G401 (cell line): ENCODE measurements at regions not wholly inside any gene's neighbourhood (a gene's known extent, or its start where the extent isn't known, plus 50 kb on each side); places are given as distances from the start of the nearest gene placed in this dataset.
A peak's percentile ranks its signal among the peaks of the same experiment; 100 is the strongest.
"Not testable (repeated sequence)": the region's sequence is repeated elsewhere in the genome, so short reads cannot be mapped to it uniquely, and the experiment has no call there.

Source experiments
- DNase-seq: peaks from one replicate; pipeline ENCODE4 v3.0.0-alpha.2; 2015; ENCODE audit warnings: low spot score
- in situ Hi-C: cut with HindIII; loops from 2 replicates; pipeline ENCODE4 v1.10.0; 2016; ENCODE audit warnings: low sequenced_read_pairs, mixed read lengths

GRCh38 chr13:55745828-55746227 is 1394.9 kb upstream of the PRR20A start:
- no peak for DNase-seq
- in situ Hi-C loops: no loop called here

- DNase-seq: no peak
- in situ Hi-C loops: no loop called here
Measured at GRCh38 chr13:55761986-55762385, 1378.7 kb upstream of the PRR20A start.

- no peak for DNase-seq
- in situ Hi-C loops: no loop called here
Measured at GRCh38 chr13:55777612-55778011, 1363.1 kb upstream of the PRR20A start.

GRCh38 chr13:55783841-55784240 is 1356.9 kb upstream of the PRR20A start:
- no peak for DNase-seq
- in situ Hi-C loops: no loop called here

DNA sequence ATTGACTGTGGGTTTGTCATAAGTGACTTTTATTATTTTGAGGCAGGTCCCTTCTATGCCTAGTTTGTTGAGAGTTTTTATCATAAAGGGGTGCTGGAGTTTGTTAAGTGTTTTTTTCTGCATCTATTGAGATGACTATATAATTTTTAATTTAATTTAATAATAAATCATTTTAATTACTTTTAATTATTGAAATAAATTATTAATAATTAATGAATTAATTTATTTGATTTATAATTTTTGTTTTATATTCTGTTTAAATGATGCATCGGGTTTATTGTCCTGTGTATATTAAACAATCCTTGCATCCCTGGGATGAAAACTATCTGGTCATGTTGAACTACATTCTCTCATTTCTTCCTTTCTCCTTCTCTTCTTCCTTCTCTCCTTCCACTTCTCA is 1352.2 kb upstream of the PRR20A start:
- in situ Hi-C loops: no loop called here
- DNase-seq: no peak

- no peak for DNase-seq
- in situ Hi-C loops: no loop called here
Measured at GRCh38 chr13:55792544-55793193, 1348.0 kb upstream of the PRR20A start.

- no peak for DNase-seq
- in situ Hi-C loops: no loop called here
Measured at GRCh38 chr13:55815458-55816033, 1325.2 kb upstream of the PRR20A start.

DNA sequence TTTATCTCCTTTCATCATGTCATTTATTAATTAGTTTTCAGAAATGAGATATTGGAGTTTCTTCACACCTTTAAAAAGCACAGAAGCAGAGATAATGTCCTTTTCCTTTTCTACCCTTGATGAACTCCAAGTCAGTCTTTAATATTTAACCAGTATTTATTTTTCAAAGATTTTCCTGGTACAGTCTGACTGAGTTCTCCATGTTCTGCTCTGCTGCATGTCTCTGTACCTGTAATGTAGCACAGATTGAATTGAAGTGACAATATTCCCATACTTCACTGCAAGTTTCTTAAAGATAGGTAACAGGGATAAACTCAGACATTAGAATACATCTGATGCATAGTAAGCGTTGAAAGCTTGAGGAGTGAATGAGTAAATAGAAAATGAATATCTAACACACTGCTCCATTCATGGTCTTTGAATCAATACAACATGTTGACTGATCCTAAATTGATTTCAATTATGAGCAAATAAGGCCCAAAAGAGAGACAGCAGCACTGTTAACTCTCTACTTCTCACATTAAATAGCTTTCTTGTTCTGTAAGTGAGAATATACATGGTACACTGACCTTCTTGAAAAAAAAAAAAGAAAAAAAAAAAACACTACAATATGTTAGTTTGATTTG is 1323.6 kb upstream of the PRR20A start:
- no peak for DNase-seq
- in situ Hi-C loops: no loop called here

DNA sequence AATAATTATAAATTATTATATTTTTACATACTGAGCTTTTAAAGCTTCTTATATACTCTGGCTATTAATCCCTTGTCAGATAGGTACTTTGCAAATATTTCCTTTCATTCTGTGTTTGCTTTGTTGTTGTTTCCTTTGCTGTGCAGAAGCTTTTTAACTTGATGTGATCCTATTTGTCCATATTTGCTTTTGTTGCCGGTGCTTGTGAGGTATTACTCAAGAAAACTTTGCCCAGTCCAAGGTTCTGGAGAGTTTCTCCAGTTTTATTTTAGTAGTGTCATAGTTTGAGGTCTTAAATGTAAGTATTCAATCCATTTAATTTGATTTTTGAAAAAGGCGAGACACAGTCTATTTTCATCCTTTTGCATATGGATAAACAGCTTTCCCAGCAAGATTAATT is 1319.9 kb upstream of the PRR20A start:
- no peak for DNase-seq
- in situ Hi-C loops: no loop called here

- in situ Hi-C loops: no loop called here
- DNase-seq: no peak
Measured at GRCh38 chr13:55869648-55870047, 1271.1 kb upstream of the PRR20A start.

DNA sequence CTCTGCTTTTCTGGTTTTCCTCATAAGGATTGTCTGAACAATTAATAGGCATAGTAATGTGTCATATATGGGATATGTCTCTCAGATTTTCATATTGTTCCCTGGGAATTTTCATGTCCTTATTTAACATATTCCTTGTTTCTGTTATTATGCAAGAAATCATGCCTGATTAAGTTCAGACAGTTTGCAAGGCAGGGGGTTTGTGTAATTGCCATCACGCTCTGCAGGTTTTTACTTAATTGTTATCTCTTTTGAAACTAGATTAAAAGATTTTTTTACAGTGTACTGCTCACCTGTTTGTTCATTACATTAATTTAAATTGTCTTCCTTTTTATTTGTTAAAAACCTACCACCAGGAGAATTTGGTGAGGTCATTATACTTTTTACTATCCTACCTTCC is 1253.2 kb upstream of the PRR20A start:
- in situ Hi-C loops: no loop called here
- peak; percentile 6 for DNase-seq

GRCh38 chr13:55893540-55893939 is 1247.2 kb upstream of the PRR20A start:
- DNase-seq: no peak
- in situ Hi-C loops: no loop called here

- in situ Hi-C loops: no loop called here
- DNase-seq: no peak
Measured at GRCh38 chr13:55937180-55937579, 1203.5 kb upstream of the PRR20A start.

DNA sequence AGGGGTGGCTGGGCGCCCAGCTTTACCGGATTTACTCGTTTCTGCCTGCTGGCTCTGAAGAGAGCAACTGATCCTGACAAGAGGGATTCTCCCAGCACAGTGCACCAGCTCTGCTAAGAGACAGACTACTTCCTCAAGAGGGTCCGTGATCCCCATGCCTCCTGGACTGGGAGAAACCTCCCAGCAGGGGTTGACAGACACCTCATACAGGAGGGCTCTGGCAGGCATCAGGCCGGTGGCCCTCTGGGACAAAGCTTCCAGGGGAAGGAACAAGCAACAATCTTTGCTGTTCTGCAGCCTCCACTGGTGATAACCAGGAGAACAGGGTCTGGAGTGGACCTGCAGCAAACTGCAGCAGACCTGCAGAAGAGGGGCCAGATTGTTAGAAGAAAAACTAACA is 1192.5 kb upstream of the PRR20A start:
- no peak for DNase-seq
- in situ Hi-C loops: no loop called here

DNA sequence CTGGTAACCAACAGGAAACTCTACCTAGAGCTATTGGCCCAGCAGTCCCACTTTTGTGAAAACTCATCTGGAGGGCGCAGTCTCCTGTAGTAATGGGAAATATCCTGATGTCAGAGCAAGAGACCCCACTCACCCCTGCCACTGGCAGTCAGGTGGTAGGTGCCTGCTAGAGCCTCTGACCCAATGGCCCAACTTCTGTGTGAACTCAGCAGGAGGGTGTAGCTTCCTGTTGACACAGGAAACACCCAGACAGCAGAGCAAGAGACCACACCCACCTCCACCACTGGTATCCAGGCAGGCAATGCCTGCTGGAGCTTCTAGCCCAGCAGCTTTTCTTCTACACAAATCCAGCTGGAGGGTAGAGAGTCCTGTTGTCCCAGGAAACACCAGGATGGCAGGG is 1176.8 kb upstream of the PRR20A start:
- in situ Hi-C loops: no loop called here
- no peak for DNase-seq

- in situ Hi-C loops: no loop called here
- DNase-seq: no peak
Measured at GRCh38 chr13:55967055-55967454, 1173.7 kb upstream of the PRR20A start.

DNA sequence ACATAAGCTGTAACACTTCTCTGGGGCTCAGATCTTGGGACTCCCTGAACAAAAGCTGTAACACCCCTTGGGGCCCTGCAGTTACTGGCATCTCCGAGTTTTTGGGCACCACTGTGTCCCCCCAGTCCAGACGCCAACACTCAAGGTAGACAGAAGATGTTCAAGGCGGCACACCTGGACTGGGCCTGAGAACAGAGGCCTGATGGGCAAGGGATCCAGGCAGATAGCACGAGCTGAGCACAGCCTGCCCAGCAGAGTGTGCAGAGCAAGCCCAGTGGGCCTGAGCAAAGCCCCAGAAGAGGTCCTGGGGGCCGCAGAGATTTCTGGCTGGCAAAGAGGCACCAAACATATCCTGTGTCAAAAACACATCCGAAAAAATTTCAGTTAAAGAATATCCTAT is 1163.3 kb upstream of the PRR20A start:
- in situ Hi-C loops: no loop called here
- no peak for DNase-seq

GRCh38 chr13:55981381-55981780 is 1159.3 kb upstream of the PRR20A start:
- in situ Hi-C loops: no loop called here
- no peak for DNase-seq

DNA sequence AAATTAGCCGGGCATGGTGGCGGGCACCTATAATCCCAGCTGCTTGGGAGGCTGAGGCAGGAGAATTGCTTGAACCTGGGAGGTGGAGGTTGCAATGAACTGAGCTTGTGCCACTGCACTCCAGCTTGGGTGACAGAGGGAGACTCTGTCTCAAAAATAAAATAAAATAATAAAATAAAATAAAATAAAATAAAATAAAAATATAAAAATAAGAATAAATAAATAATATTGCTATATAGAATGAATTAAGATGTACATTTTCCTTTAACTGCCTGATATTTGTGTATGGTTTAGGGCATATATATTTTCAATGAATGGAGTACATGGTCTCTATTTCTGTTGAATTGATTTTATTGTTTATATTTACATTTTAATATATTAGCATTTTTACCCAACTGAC is 1156.7 kb upstream of the PRR20A start:
- DNase-seq, in situ Hi-C loops: not testable (repeated sequence)

- no peak for DNase-seq
- in situ Hi-C loops: no loop called here
Measured at GRCh38 chr13:55990631-55991030, 1150.1 kb upstream of the PRR20A start.

DNA sequence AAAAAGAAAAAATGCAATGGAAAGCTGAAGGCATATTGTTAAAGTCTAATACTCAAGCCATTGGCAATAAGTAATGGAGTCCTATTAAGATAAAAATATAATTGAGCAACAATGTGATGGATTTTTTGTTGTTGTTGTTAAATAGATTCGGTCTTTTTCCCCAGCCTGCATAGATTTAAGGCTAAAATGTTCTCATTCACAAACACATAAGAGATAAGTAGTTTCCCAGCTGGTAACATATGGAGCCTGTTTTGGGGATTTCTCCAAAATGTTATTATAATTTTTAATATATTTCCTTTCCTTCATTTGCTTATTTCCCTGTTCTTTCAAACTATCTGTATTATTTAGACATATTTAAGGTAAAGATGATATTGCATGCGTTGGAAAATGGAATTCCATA is 1149.1 kb upstream of the PRR20A start:
- no peak for DNase-seq
- in situ Hi-C loops: no loop called here
